Endothelial cell of umbilical vein (primary cell): ENCODE measurements at regions not wholly inside any gene's neighbourhood (a gene's known extent, or its start where the extent isn't known, plus 50 kb on each side); places are given as distances from the start of the nearest gene placed in this dataset.

ENCODE experiments used
- BruUV-seq: library from RNA; stranded (reverse); fragments of 400-500 nt; replicated peaks from 2 replicates; lab custom pipeline; 2021; lab: Mats Ljungman, UMichigan
- CTCF ChIA-PET: fragments of 300-600, 350-600 bp; sonication (Branson Sonifier 250); formaldehyde crosslinking; loops from one replicate; lab custom pipeline; 2021; ENCODE audit warnings: antibody characterized with exemption, inconsistent platforms; lab: Charles Lee
- POLR2A ChIA-PET: fragments of 300-600, 350-600 bp; sonication (Branson Sonifier 250); formaldehyde crosslinking; loops from one replicate; lab custom pipeline; 2021; ENCODE audit warnings: antibody characterized with exemption, inconsistent platforms; lab: Charles Lee
- DNase-seq: peaks from one replicate; pipeline ENCODE4 v3.0.0-alpha.2; 2011; ENCODE audit warnings: low read depth, low spot score
- FAIRE-seq: peaks from 2 replicates; lab custom pipeline; 2011; peaks lifted over from hg19 to GRCh38; lab: Jason Lieb, UNC
- H2AFZ ChIP-seq: 2 replicates; pipeline ENCODE4 v1.6.0; 2012; ENCODE audit warnings: low read depth, low read length, control low read depth, inconsistent platforms
- H3K27ac ChIP-seq: 2 replicates; pipeline ENCODE4 v1.5.1; 2011; ENCODE audit warnings: low read depth, mild to moderate bottlenecking, control low read depth, low read length, moderate library complexity; ENCODE audit not compliant: insufficient read depth
- H3K27me3 ChIP-seq, 2 experiments: 2 replicates each; pipeline versions ENCODE4 v1.6.0 to v1.6.1; 2011; ENCODE audit warnings: low read length in 2 of 2, mixed read lengths in 1 of 2; ENCODE audit not compliant: control insufficient read depth in 2 of 2, insufficient read depth in 2 of 2
- H3K36me3 ChIP-seq, 2 experiments: 2 replicates in 1 of 2; 3 replicates in 1 of 2; pipeline ENCODE4 v1.5.1; 2011; ENCODE audit warnings: low read length in 2 of 2, mild to moderate bottlenecking in 1 of 2, moderate library complexity in 1 of 2; ENCODE audit not compliant: control insufficient read depth in 2 of 2, insufficient read depth in 2 of 2; ENCODE audit errors: extremely low read depth in 1 of 2
- H3K4me1 ChIP-seq: 3 replicates; pipeline ENCODE4 v1.5.1; 2011; ENCODE audit warnings: mild to moderate bottlenecking, low read length; ENCODE audit not compliant: control insufficient read depth, insufficient read depth; ENCODE audit errors: extremely low read depth
- H3K4me2 ChIP-seq: 2 replicates; pipeline ENCODE4 v1.6.1; 2011; ENCODE audit warnings: low read length, control low read depth, mixed read lengths; ENCODE audit not compliant: insufficient read depth
- H3K4me3 ChIP-seq, 3 experiments: fragments of 200-600 bp in 1 of 3; sonication (generic), shearing (Covaris generic) in 1 of 3; replicated peaks in 1 of 3; 2 replicates each; pipeline ENCODE4 v1.5.1; 2011 to 2016; ENCODE audit warnings: control low read depth in 3 of 3, low read length in 3 of 3, mild to moderate bottlenecking in 2 of 3, inconsistent platforms in 1 of 3, low read depth in 1 of 3, moderate library complexity in 1 of 3; ENCODE audit not compliant: insufficient read depth in 1 of 3
- H3K79me2 ChIP-seq: 2 replicates; pipeline ENCODE4 v1.6.0; 2012; ENCODE audit warnings: low read length, inconsistent platforms; ENCODE audit not compliant: control insufficient read depth, insufficient read depth
- H3K9ac ChIP-seq: replicated peaks from 2 replicates; pipeline ENCODE3; 2011; ENCODE audit warnings: low read length, control low read depth; ENCODE audit not compliant: insufficient read depth; ENCODE audit errors: extremely low read depth
- H3K9me1 ChIP-seq: replicated peaks from 3 replicates; pipeline ENCODE4 v1.6.0; 2011; ENCODE audit warnings: mild to moderate bottlenecking, low read length; ENCODE audit not compliant: control insufficient read depth, insufficient read depth; ENCODE audit errors: extremely low read depth
- H3K9me3 ChIP-seq: replicated peaks from 2 replicates; pipeline ENCODE4 v1.5.1; 2012; ENCODE audit warnings: low read length, inconsistent platforms; ENCODE audit not compliant: control insufficient read depth, insufficient read depth
- H4K20me1 ChIP-seq: replicated peaks from 2 replicates; pipeline ENCODE3; 2011; ENCODE audit warnings: mild to moderate bottlenecking, low read length; ENCODE audit not compliant: control insufficient read depth, insufficient read depth; ENCODE audit errors: extremely low read depth
- FOS ChIP-seq: IDR thresholded peaks from 2 replicates; pipeline ENCODE4 v1.6.1; 2011; ENCODE audit warnings: mild to moderate bottlenecking, low read length, moderate library complexity, borderline replicate concordance; ENCODE audit not compliant: insufficient read depth
- JUN ChIP-seq: IDR thresholded peaks from 2 replicates; pipeline ENCODE4 v1.6.1; 2011; ENCODE audit warnings: borderline replicate concordance, low read depth; ENCODE audit not compliant: insufficient read length, insufficient read depth
- MYC ChIP-seq: IDR thresholded peaks from one replicate; pipeline ENCODE4 v1.6.1; 2011; ENCODE audit warnings: mild to moderate bottlenecking, low read depth, low read length
- POLR2A ChIP-seq: IDR thresholded peaks from 2 replicates; pipeline ENCODE4 v1.6.1; 2012; ENCODE audit warnings: low read depth, mild to moderate bottlenecking, control low read depth, low read length
- POLR2AphosphoS5 ChIP-seq: IDR thresholded peaks from 2 replicates; pipeline ENCODE4 v1.6.1; 2012; ENCODE audit warnings: low read depth, mild to moderate bottlenecking, control low read depth, low read length, moderate library complexity; ENCODE audit not compliant: insufficient read depth
- dilution Hi-C: fragments of 300-500 bp; cut with MboI; formaldehyde crosslinking; loops from one replicate; pipeline ENCODE4 v1.15.0; 2019; ENCODE audit warnings: low sequenced_read_pairs; ENCODE audit not compliant: extremely low pct_ligation_motif_present
- intact Hi-C: fragments of 100-400 bp; cut with micrococcal nuclease; formaldehyde crosslinking; loops from one replicate; pipeline ENCODE4 v1.10.0; 2022
- TF ChIP-seq, protein P1 (sequence below), 2 donors: IDR thresholded peaks; 1 replicate in 1 of 2; 2 replicates in 1 of 2; pipeline ENCODE4 v1.5.1; 2011; ENCODE audit warnings: low read length in 2 of 2, mild to moderate bottlenecking in 2 of 2, moderate library complexity in 2 of 2, control low read depth in 1 of 2, inconsistent platforms in 1 of 2, low read depth in 1 of 2; ENCODE audit not compliant: insufficient read depth in 1 of 2; ENCODE audit errors: extremely low read depth in 1 of 2

DNA sequence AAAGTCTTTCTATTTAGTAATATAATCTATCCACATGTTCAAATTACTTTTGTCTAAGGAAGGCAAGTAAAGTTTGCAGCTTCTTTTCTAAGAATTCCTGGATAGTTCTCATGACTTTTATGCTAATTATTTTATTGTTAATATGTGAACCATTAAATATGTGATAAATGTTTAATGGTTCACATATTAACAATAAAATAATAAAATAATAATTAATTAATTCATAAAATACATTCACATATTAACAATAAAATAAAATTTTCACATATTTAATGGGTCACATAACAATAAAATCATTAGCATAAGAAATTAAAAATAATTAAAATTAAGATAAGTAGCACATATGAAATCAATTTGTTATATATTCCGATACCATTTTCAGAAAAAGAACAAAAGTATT, 1352.4 kb downstream of the ARAP2 start:
- Histone ChIP-seq H3K4me3 (no peak overlapping the region), H3K79me2 (no peaks in the 10 kb centered on the region), H3K9ac (no peak overlapping the region), H3K9me1 (no peaks in the 10 kb centered on the region), H3K27ac (no peak overlapping the region), H3K27me3 (no peaks in the 10 kb centered on the region), H4K20me1 (no peaks in the 10 kb centered on the region), H2AFZ (no peak overlapping the region), H3K9me3 (no peaks in the 10 kb centered on the region), H3K36me3 (no peaks in the 10 kb centered on the region), H3K4me2 (no peak overlapping the region), H3K4me1 (no peaks in the 10 kb centered on the region)
- intact Hi-C loops (no loop called here), dilution Hi-C loops (no loop called here)
- TF ChIP-seq JUN (no peak), MYC (no peak), POLR2A (no peak)
- TF ChIP-seq, protein P1, sequence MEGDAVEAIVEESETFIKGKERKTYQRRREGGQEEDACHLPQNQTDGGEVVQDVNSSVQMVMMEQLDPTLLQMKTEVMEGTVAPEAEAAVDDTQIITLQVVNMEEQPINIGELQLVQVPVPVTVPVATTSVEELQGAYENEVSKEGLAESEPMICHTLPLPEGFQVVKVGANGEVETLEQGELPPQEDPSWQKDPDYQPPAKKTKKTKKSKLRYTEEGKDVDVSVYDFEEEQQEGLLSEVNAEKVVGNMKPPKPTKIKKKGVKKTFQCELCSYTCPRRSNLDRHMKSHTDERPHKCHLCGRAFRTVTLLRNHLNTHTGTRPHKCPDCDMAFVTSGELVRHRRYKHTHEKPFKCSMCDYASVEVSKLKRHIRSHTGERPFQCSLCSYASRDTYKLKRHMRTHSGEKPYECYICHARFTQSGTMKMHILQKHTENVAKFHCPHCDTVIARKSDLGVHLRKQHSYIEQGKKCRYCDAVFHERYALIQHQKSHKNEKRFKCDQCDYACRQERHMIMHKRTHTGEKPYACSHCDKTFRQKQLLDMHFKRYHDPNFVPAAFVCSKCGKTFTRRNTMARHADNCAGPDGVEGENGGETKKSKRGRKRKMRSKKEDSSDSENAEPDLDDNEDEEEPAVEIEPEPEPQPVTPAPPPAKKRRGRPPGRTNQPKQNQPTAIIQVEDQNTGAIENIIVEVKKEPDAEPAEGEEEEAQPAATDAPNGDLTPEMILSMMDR (IDR thresholded peaks at IDR 0.05; ENCODE audit: extremely low read depth in 1 of 2, insufficient read depth in 1 of 2, low read depth in 1 of 2, low read length in 2 of 2): no peak
- DNase-seq (no peak), FAIRE-seq (no peak)
- CTCF ChIA-PET: no interaction called here
- BruUV-seq: no TSS peak
- POLR2A ChIA-PET: no interaction called here

DNA sequence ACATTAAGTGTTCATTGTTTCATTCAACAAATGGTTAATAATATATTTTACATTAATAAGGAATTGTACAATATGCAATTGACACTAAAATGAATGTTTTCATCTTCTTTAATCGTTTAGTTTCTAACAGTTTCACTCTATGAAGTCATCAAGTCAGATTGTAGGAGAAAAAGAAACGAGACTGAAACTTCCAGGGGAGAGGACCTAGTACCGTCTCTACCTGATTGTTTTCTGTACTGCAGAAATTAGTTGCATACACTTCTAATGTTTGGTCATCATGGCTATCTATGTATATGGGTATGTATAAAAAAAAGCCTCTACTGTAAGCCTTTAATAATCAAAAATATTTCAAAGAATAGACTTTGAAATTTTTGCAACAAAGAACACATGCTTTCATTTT, 1350.9 kb downstream of the ARAP2 start:
- Histone ChIP-seq H3K4me2 (no peak overlapping the region), H3K9me1 (no peaks in the 10 kb centered on the region), H3K27ac (no peak overlapping the region), H3K27me3 (no peaks in the 10 kb centered on the region), H3K9ac (no peak overlapping the region), H3K36me3 (no peaks in the 10 kb centered on the region), H4K20me1 (no peaks in the 10 kb centered on the region), H3K79me2 (no peaks in the 10 kb centered on the region), H3K4me3 (no peak overlapping the region), H3K9me3 (no peaks in the 10 kb centered on the region), H2AFZ (no peak overlapping the region), H3K4me1 (no peaks in the 10 kb centered on the region)
- TF ChIP-seq FOS (no peak), POLR2AphosphoS5 (no peak), JUN (no peak), MYC (no peak)
- FAIRE-seq (no peak), DNase-seq (no peak)
- intact Hi-C loops (no loop called here), dilution Hi-C loops (no loop called here)
- ChIA-PET POLR2A (no interaction called here), CTCF (no interaction called here)
- no TSS peak for BruUV-seq
